Iris pigment epithelial cell (primary cell): ENCODE measurements at regions not wholly inside any gene's neighbourhood (a gene's known extent, or its start where the extent isn't known, plus 50 kb on each side); places are given as distances from the start of the nearest gene placed in this dataset.
"Not testable (repeated sequence)": the region's sequence is repeated elsewhere in the genome, so short reads cannot be mapped to it uniquely, and the experiment has no call there.

Source experiments
- DNase-seq: peaks from one replicate; pipeline ENCODE4 v3.0.0-alpha.2; 2011; ENCODE audit warnings: low read depth

- peak; percentile 87 for DNase-seq
Observed at GRCh38 chr2:226578879-226579278, 220.7 kb downstream of the IRS1 start.

GRCh38 chr2:226578373-226578772 lies 221.2 kb downstream of the IRS1 start:
- DNase-seq, result peak; percentile 34

GRCh38 chr2:226575928-226576327 lies 223.7 kb downstream of the IRS1 start:
- DNase-seq, result peak; percentile 62

GRCh38 chr2:226573158-226573557 lies 226.5 kb downstream of the IRS1 start:
- no peak for DNase-seq

GRCh38 chr2:226564667-226565066 lies 235.0 kb downstream of the IRS1 start:
- no peak for DNase-seq

- no peak for DNase-seq
Observed at GRCh38 chr2:226561962-226562361, 237.7 kb downstream of the IRS1 start.

GRCh38 chr2:226560325-226560724 lies 239.3 kb downstream of the IRS1 start:
- DNase-seq, result no peak

- DNase-seq, result no peak
Observed at GRCh38 chr2:226559536-226559935, 240.1 kb downstream of the IRS1 start.

- DNase-seq, result no peak
Observed at GRCh38 chr2:226558418-226558817, 241.2 kb downstream of the IRS1 start.

- peak; percentile 20 for DNase-seq
Observed at GRCh38 chr2:226556050-226556449, 243.6 kb downstream of the IRS1 start.

GRCh38 chr2:226554701-226555100 lies 244.9 kb downstream of the IRS1 start:
- DNase-seq, result no peak

GRCh38 chr2:226553333-226553732 lies 246.3 kb downstream of the IRS1 start:
- no peak for DNase-seq

- no peak for DNase-seq
Observed at GRCh38 chr2:226552571-226553285, 246.9 kb downstream of the IRS1 start.

- DNase-seq, result no peak
Observed at GRCh38 chr2:226551522-226552250, 247.9 kb downstream of the IRS1 start.

GRCh38 chr2:226550801-226551200 lies 248.8 kb downstream of the IRS1 start:
- DNase-seq, result no peak

- peak; percentile 46 for DNase-seq
Observed at GRCh38 chr2:226548732-226549131, 250.9 kb downstream of the IRS1 start.

GRCh38 chr2:226544596-226545210 lies 254.9 kb downstream of the IRS1 start:
- peak; percentile 64 for DNase-seq

- DNase-seq, result no peak
Observed at GRCh38 chr2:226540204-226540994, 259.2 kb downstream of the IRS1 start.

- DNase-seq, result no peak
Observed at GRCh38 chr2:226536410-226536809, 263.2 kb downstream of the IRS1 start.

- DNase-seq, result not testable (repeated sequence)
Observed at GRCh38 chr2:226532976-226533375, 266.6 kb downstream of the IRS1 start.

GRCh38 chr2:226531061-226531810 lies 268.4 kb downstream of the IRS1 start:
- DNase-seq, result no peak

- no peak for DNase-seq
Observed at GRCh38 chr2:226529556-226529955, 270.1 kb downstream of the IRS1 start.
